Astrocyte (in vitro differentiated cells and primary cell): ENCODE measurements at regions not wholly inside any gene's neighbourhood (a gene's known extent, or its start where the extent isn't known, plus 50 kb on each side); places are given as distances from the start of the nearest gene placed in this dataset.
A peak's percentile ranks its signal among the peaks of the same experiment; 100 is the strongest.

Experiments
- DNase-seq: peaks from one replicate; pipeline ENCODE4 v3.0.0-alpha.2; 2010; ENCODE audit warnings: low read depth
- FAIRE-seq: peaks from 2 replicates; lab custom pipeline; 2011; peaks lifted over from hg19 to GRCh38; lab: Jason Lieb, UNC
- H2AFZ ChIP-seq: 2 replicates; pipeline ENCODE4 v1.6.0; 2012; ENCODE audit warnings: low read depth, low read length, inconsistent platforms
- H3K27ac ChIP-seq: 2 replicates; pipeline ENCODE4 v1.5.1; 2011; ENCODE audit warnings: low read depth, low read length, inconsistent platforms
- H3K27me3 ChIP-seq: 2 replicates; pipeline ENCODE4 v1.6.0; 2011; ENCODE audit warnings: low read length, inconsistent platforms; ENCODE audit not compliant: insufficient read depth
- H3K36me3 ChIP-seq: 2 replicates; pipeline ENCODE4 v1.5.1; 2011; ENCODE audit warnings: low read length, inconsistent platforms; ENCODE audit not compliant: insufficient read depth
- H3K4me1 ChIP-seq: 2 replicates; pipeline ENCODE4 v1.5.1; 2011; ENCODE audit warnings: low read length, inconsistent platforms; ENCODE audit not compliant: insufficient read depth
- H3K4me2 ChIP-seq: 2 replicates; pipeline ENCODE4 v1.6.0; 2012; ENCODE audit warnings: low read length, inconsistent platforms
- H3K4me3 ChIP-seq: 2 replicates; pipeline ENCODE4 v1.5.1; 2011; ENCODE audit warnings: low read depth, mild to moderate bottlenecking, low read length, inconsistent platforms; ENCODE audit not compliant: insufficient read depth
- H3K79me2 ChIP-seq: 2 replicates; pipeline ENCODE4 v1.6.0; 2012; ENCODE audit warnings: mild to moderate bottlenecking, low read length, inconsistent platforms; ENCODE audit not compliant: insufficient read depth
- H3K9ac ChIP-seq: 2 replicates; pipeline ENCODE4 v1.6.0; 2012; ENCODE audit warnings: mild to moderate bottlenecking, low read length, inconsistent platforms
- H3K9me3 ChIP-seq: 2 replicates; pipeline ENCODE4 v1.5.1; 2012; ENCODE audit warnings: low read depth, mild to moderate bottlenecking, low read length, inconsistent platforms; ENCODE audit not compliant: insufficient read depth
- H4K20me1 ChIP-seq: 2 replicates; pipeline ENCODE4 v1.6.0; 2012; ENCODE audit warnings: low read length, inconsistent platforms; ENCODE audit not compliant: insufficient read depth
- H3K27ac Mint-ChIP-seq: one replicate; pipeline ENCODE4 v1.8.0; 2021; ENCODE audit warnings: mild to moderate bottlenecking, mixed read lengths; ENCODE audit not compliant: unreplicated experiment
- H3K27me3 Mint-ChIP-seq: one replicate; pipeline ENCODE4 v1.8.0; 2021; ENCODE audit warnings: low read depth, mixed read lengths; ENCODE audit not compliant: unreplicated experiment
- H3K36me3 Mint-ChIP-seq: one replicate; pipeline ENCODE4 v1.8.0; 2021; ENCODE audit warnings: low read depth, mixed read lengths; ENCODE audit not compliant: unreplicated experiment
- H3K4me1 Mint-ChIP-seq: one replicate; pipeline ENCODE4 v1.8.0; 2021; ENCODE audit warnings: low read depth, mixed read lengths; ENCODE audit not compliant: unreplicated experiment
- H3K4me3 Mint-ChIP-seq: one replicate; pipeline ENCODE4 v1.8.0; 2021; ENCODE audit warnings: mild to moderate bottlenecking, moderate library complexity, mixed read lengths; ENCODE audit not compliant: unreplicated experiment
- H3K9me3 Mint-ChIP-seq: one replicate; pipeline ENCODE4 v1.8.0; 2021; ENCODE audit warnings: mild to moderate bottlenecking, mixed read lengths; ENCODE audit not compliant: unreplicated experiment
- EZH2 ChIP-seq: IDR thresholded peaks from 2 replicates; pipeline ENCODE4 v1.6.1; 2012; ENCODE audit warnings: mild to moderate bottlenecking, low read length, inconsistent platforms; ENCODE audit not compliant: insufficient read depth
- TF ChIP-seq, protein P1 (sequence below): IDR thresholded peaks from 2 replicates; pipeline ENCODE4 v1.5.1; 2011; ENCODE audit warnings: low read depth, mild to moderate bottlenecking, inconsistent platforms, low read length, moderate library complexity; ENCODE audit not compliant: insufficient read depth

DNA sequence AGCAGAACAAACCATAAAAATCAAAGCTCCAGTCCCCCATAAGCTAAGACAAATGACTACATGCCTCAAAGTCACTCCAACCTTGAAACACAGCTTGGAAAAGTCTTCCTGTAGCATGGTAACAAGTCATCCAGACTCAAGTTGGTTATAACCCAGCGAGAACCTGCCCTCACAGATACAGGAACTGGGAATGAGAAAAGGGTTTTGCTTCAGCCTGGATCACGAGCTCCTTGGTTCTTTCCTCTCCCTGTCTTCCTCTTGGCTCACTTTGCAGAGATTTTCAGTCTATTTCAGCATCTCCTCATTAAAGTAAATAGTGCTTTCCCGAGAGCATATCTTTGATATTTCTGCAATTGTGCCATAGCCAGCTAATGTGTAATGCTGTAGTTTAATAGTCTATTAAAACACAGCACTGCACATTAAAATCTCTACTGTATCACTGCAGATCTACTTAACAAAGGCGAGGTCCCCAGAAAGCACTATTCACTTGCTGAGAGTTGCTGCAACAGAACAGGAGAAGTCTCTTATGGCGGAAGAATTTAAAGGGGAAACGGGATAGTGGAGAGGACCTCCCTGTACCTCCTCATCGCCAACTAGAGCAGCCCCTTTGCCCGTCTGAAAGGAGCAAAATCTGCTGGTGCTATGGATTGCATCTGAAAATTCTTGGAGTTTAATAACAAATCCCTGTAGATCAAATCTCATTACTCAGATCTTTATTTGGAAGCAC, 249.3 kb upstream of the GATB start:
- Histone ChIP-seq H3K9ac (no peak overlapping the region), H4K20me1 (no peaks in the 10 kb centered on the region), H3K9me3 (peaks cover 3% of the 10 kb centered on the region), H3K27me3 (peaks cover 3% of the 10 kb centered on the region), H3K27ac (no peak overlapping the region), H3K36me3 (no peaks in the 10 kb centered on the region), H3K4me3 (no peak overlapping the region), H3K4me2 (no peak overlapping the region), H3K79me2 (no peaks in the 10 kb centered on the region), H3K4me1 (no peaks in the 10 kb centered on the region), H2AFZ (no peak overlapping the region)
- TF ChIP-seq, protein P1, sequence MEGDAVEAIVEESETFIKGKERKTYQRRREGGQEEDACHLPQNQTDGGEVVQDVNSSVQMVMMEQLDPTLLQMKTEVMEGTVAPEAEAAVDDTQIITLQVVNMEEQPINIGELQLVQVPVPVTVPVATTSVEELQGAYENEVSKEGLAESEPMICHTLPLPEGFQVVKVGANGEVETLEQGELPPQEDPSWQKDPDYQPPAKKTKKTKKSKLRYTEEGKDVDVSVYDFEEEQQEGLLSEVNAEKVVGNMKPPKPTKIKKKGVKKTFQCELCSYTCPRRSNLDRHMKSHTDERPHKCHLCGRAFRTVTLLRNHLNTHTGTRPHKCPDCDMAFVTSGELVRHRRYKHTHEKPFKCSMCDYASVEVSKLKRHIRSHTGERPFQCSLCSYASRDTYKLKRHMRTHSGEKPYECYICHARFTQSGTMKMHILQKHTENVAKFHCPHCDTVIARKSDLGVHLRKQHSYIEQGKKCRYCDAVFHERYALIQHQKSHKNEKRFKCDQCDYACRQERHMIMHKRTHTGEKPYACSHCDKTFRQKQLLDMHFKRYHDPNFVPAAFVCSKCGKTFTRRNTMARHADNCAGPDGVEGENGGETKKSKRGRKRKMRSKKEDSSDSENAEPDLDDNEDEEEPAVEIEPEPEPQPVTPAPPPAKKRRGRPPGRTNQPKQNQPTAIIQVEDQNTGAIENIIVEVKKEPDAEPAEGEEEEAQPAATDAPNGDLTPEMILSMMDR, result no peak
- no peak for TF ChIP-seq EZH2
- FAIRE-seq (no peak), DNase-seq (no peak)
- Mint-ChIP-seq H3K9me3 (peaks cover 6% of the 10 kb centered on the region), H3K4me3 (no peak overlapping the region), H3K27me3 (peaks cover 28% of the 10 kb centered on the region), H3K4me1 (peaks cover 5% of the 10 kb centered on the region), H3K36me3 (no peaks in the 10 kb centered on the region), H3K27ac (no peak overlapping the region)

DNA sequence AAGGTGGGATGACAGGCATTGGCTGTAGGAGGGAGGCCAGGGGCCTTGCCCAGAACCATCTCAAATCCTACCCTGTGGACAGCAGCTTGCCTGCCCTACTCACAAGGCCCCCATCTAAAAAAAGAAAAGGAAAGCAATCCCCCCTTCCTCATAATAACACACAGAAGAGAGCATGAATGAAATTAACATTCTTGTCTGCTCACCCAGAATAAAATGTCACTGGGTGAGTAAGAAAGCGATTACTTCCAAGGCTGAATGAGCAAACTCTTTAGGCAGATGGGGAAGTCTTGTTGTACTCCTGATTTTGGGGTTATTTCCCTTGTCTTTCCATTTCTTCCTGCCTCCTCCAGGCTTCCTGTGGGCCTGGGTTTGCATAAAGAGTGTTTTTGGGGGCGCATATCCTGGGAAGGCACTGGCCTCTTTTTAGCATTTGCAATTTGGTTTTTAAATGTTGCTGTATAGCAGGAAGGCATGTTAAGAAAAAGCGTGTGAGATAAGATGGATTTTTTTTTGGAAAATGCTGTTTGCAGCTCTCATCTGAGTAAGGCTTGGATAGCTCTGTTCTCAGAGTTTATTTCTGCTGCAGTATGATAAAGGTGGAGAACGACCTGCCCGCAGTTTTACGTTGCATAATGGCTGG, 248.3 kb upstream of the GATB start:
- Histone ChIP-seq H3K9ac (no peak overlapping the region), H3K79me2 (no peaks in the 10 kb centered on the region), H2AFZ (no peak overlapping the region), H3K4me1 (no peaks in the 10 kb centered on the region), H3K27me3 (peaks cover 3% of the 10 kb centered on the region), H3K4me3 (no peak overlapping the region), H3K9me3 (peaks cover 3% of the 10 kb centered on the region), H4K20me1 (no peaks in the 10 kb centered on the region), H3K36me3 (no peaks in the 10 kb centered on the region), H3K4me2 (no peak overlapping the region), H3K27ac (no peak overlapping the region)
- H3K4me3 Mint-ChIP-seq, result no peak overlapping the region
- FAIRE-seq (no peak), DNase-seq (peak; percentile 15)
- H3K27ac Mint-ChIP-seq, result no peak overlapping the region
- no peaks in the 10 kb centered on the region for H3K36me3 Mint-ChIP-seq
- H3K27me3 Mint-ChIP-seq, result peaks cover 29% of the 10 kb centered on the region
- TF ChIP-seq, protein P1, result no peak
- TF ChIP-seq EZH2, result no peak
- peaks cover 5% of the 10 kb centered on the region for H3K4me1 Mint-ChIP-seq
- H3K9me3 Mint-ChIP-seq, result peaks cover 6% of the 10 kb centered on the region

DNA sequence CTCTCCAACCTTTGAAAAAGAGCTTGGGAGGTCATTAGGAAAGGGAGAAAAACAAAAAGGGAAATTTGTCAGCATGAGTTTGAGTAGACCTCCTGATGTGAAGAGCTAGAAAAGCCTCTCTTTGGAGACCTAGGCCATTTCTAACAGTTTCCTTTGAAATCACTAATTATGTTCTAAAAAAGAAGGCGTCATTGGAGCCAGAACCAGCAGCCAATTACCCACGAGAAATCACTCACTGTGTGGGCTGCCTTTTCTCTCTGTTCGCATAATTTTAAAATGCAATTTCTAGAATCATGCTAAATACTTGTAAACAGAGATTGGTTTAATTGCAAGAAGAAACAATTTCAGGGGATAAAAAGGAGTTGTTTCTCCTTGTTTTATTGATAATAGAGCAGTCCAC, 246.3 kb upstream of the GATB start:
- Mint-ChIP-seq H3K27ac (no peak overlapping the region), H3K27me3 (peaks cover 23% of the 10 kb centered on the region), H3K4me1 (peaks cover 5% of the 10 kb centered on the region), H3K9me3 (no peaks in the 10 kb centered on the region), H3K36me3 (no peaks in the 10 kb centered on the region), H3K4me3 (no peak overlapping the region)
- Histone ChIP-seq H3K36me3 (no peaks in the 10 kb centered on the region), H3K9ac (no peak overlapping the region), H4K20me1 (no peaks in the 10 kb centered on the region), H3K27me3 (peaks cover 5% of the 10 kb centered on the region), H3K27ac (no peak overlapping the region), H2AFZ (no peak overlapping the region), H3K79me2 (no peaks in the 10 kb centered on the region), H3K4me2 (no peak overlapping the region), H3K4me1 (no peaks in the 10 kb centered on the region), H3K4me3 (no peak overlapping the region), H3K9me3 (no peaks in the 10 kb centered on the region)
- DNase-seq (no peak), FAIRE-seq (no peak)
- TF ChIP-seq EZH2, result no peak
- TF ChIP-seq, protein P1, result no peak
